Astrocyte (in vitro differentiated cells and primary cell): ENCODE measurements at regions not wholly inside any gene's neighbourhood (a gene's known extent, or its start where the extent isn't known, plus 50 kb on each side); places are given as distances from the start of the nearest gene placed in this dataset.

Experiments
- DNase-seq: peaks from one replicate; pipeline ENCODE4 v3.0.0-alpha.2; 2010; ENCODE audit warnings: low read depth
- FAIRE-seq: peaks from 2 replicates; lab custom pipeline; 2011; peaks lifted over from hg19 to GRCh38; lab: Jason Lieb, UNC
- H2AFZ ChIP-seq: 2 replicates; pipeline ENCODE4 v1.6.0; 2012; ENCODE audit warnings: low read depth, low read length, inconsistent platforms
- H3K27ac ChIP-seq: 2 replicates; pipeline ENCODE4 v1.5.1; 2011; ENCODE audit warnings: low read depth, low read length, inconsistent platforms
- H3K27me3 ChIP-seq: 2 replicates; pipeline ENCODE4 v1.6.0; 2011; ENCODE audit warnings: low read length, inconsistent platforms; ENCODE audit not compliant: insufficient read depth
- H3K36me3 ChIP-seq: 2 replicates; pipeline ENCODE4 v1.5.1; 2011; ENCODE audit warnings: low read length, inconsistent platforms; ENCODE audit not compliant: insufficient read depth
- H3K4me1 ChIP-seq: 2 replicates; pipeline ENCODE4 v1.5.1; 2011; ENCODE audit warnings: low read length, inconsistent platforms; ENCODE audit not compliant: insufficient read depth
- H3K4me2 ChIP-seq: 2 replicates; pipeline ENCODE4 v1.6.0; 2012; ENCODE audit warnings: low read length, inconsistent platforms
- H3K4me3 ChIP-seq: 2 replicates; pipeline ENCODE4 v1.5.1; 2011; ENCODE audit warnings: low read depth, mild to moderate bottlenecking, low read length, inconsistent platforms; ENCODE audit not compliant: insufficient read depth
- H3K79me2 ChIP-seq: 2 replicates; pipeline ENCODE4 v1.6.0; 2012; ENCODE audit warnings: mild to moderate bottlenecking, low read length, inconsistent platforms; ENCODE audit not compliant: insufficient read depth
- H3K9ac ChIP-seq: 2 replicates; pipeline ENCODE4 v1.6.0; 2012; ENCODE audit warnings: mild to moderate bottlenecking, low read length, inconsistent platforms
- H3K9me3 ChIP-seq: 2 replicates; pipeline ENCODE4 v1.5.1; 2012; ENCODE audit warnings: low read depth, mild to moderate bottlenecking, low read length, inconsistent platforms; ENCODE audit not compliant: insufficient read depth
- H4K20me1 ChIP-seq: 2 replicates; pipeline ENCODE4 v1.6.0; 2012; ENCODE audit warnings: low read length, inconsistent platforms; ENCODE audit not compliant: insufficient read depth
- H3K27ac Mint-ChIP-seq: one replicate; pipeline ENCODE4 v1.8.0; 2021; ENCODE audit warnings: mild to moderate bottlenecking, mixed read lengths; ENCODE audit not compliant: unreplicated experiment
- H3K27me3 Mint-ChIP-seq: one replicate; pipeline ENCODE4 v1.8.0; 2021; ENCODE audit warnings: low read depth, mixed read lengths; ENCODE audit not compliant: unreplicated experiment
- H3K36me3 Mint-ChIP-seq: one replicate; pipeline ENCODE4 v1.8.0; 2021; ENCODE audit warnings: low read depth, mixed read lengths; ENCODE audit not compliant: unreplicated experiment
- H3K4me1 Mint-ChIP-seq: one replicate; pipeline ENCODE4 v1.8.0; 2021; ENCODE audit warnings: low read depth, mixed read lengths; ENCODE audit not compliant: unreplicated experiment
- H3K4me3 Mint-ChIP-seq: one replicate; pipeline ENCODE4 v1.8.0; 2021; ENCODE audit warnings: mild to moderate bottlenecking, moderate library complexity, mixed read lengths; ENCODE audit not compliant: unreplicated experiment
- H3K9me3 Mint-ChIP-seq: one replicate; pipeline ENCODE4 v1.8.0; 2021; ENCODE audit warnings: mild to moderate bottlenecking, mixed read lengths; ENCODE audit not compliant: unreplicated experiment
- CTCF ChIP-seq: IDR thresholded peaks from 2 replicates; pipeline ENCODE4 v1.5.1; 2011; ENCODE audit warnings: low read depth, mild to moderate bottlenecking, inconsistent platforms, low read length, moderate library complexity; ENCODE audit not compliant: insufficient read depth
- EZH2 ChIP-seq: IDR thresholded peaks from 2 replicates; pipeline ENCODE4 v1.6.1; 2012; ENCODE audit warnings: mild to moderate bottlenecking, low read length, inconsistent platforms; ENCODE audit not compliant: insufficient read depth

- H2AFZ ChIP-seq = no peak overlapping the region
- DNase-seq (no peak), FAIRE-seq (no peak)
- Mint-ChIP-seq H3K27me3 (peaks cover 8% of the 10 kb centered on the region), H3K4me3 (no peak overlapping the region), H3K27ac (no peak overlapping the region), H3K36me3 (no peaks in the 10 kb centered on the region), H3K4me1 (no peaks in the 10 kb centered on the region), H3K9me3 (no peaks in the 10 kb centered on the region)
- no peak overlapping the region for H3K9ac ChIP-seq
- no peaks in the 10 kb centered on the region for H4K20me1 ChIP-seq
- H3K4me1 ChIP-seq = no peaks in the 10 kb centered on the region
- no peaks in the 10 kb centered on the region for H3K79me2 ChIP-seq
- no peak overlapping the region for H3K4me3 ChIP-seq
- TF ChIP-seq CTCF = no peak
- no peak for TF ChIP-seq EZH2
- H3K4me2 ChIP-seq = no peak overlapping the region
- no peak overlapping the region for H3K27ac ChIP-seq
- no peaks in the 10 kb centered on the region for H3K36me3 ChIP-seq
- H3K9me3 ChIP-seq = no peaks in the 10 kb centered on the region
- H3K27me3 ChIP-seq = peaks cover 5% of the 10 kb centered on the region
These were observed 133.4 kb upstream of the ACP3 start for GRCh38 chr3:132183811-132184210.

- Histone ChIP-seq H3K79me2 (no peaks in the 10 kb centered on the region), H3K27ac (no peak overlapping the region), H3K4me3 (no peak overlapping the region), H3K4me2 (no peak overlapping the region), H3K9me3 (no peaks in the 10 kb centered on the region), H3K27me3 (peaks cover 3% of the 10 kb centered on the region), H4K20me1 (no peaks in the 10 kb centered on the region), H2AFZ (no peak overlapping the region), H3K9ac (no peak overlapping the region), H3K36me3 (no peaks in the 10 kb centered on the region), H3K4me1 (no peaks in the 10 kb centered on the region)
- no peak overlapping the region for H3K27ac Mint-ChIP-seq
- H3K4me3 Mint-ChIP-seq = no peak overlapping the region
- TF ChIP-seq CTCF = no peak
- TF ChIP-seq EZH2 = no peak
- H3K4me1 Mint-ChIP-seq = no peaks in the 10 kb centered on the region
- H3K27me3 Mint-ChIP-seq = peaks cover 9% of the 10 kb centered on the region
- no peaks in the 10 kb centered on the region for H3K36me3 Mint-ChIP-seq
- H3K9me3 Mint-ChIP-seq = no peaks in the 10 kb centered on the region
- no peak for FAIRE-seq
- DNase-seq = no peak
These were observed 129.5 kb upstream of the ACP3 start for GRCh38 chr3:132187746-132188145.

- Mint-ChIP-seq H3K27me3 (peaks cover 9% of the 10 kb centered on the region), H3K4me3 (no peak overlapping the region), H3K9me3 (no peaks in the 10 kb centered on the region), H3K27ac (no peak overlapping the region), H3K36me3 (no peaks in the 10 kb centered on the region), H3K4me1 (no peaks in the 10 kb centered on the region)
- FAIRE-seq (no peak), DNase-seq (no peak)
- Histone ChIP-seq H2AFZ (no peak overlapping the region), H3K4me1 (no peaks in the 10 kb centered on the region), H3K4me3 (no peak overlapping the region), H4K20me1 (no peaks in the 10 kb centered on the region), H3K36me3 (no peaks in the 10 kb centered on the region), H3K27me3 (no peaks in the 10 kb centered on the region), H3K27ac (no peak overlapping the region), H3K4me2 (no peak overlapping the region), H3K9ac (no peak overlapping the region), H3K79me2 (no peaks in the 10 kb centered on the region), H3K9me3 (no peaks in the 10 kb centered on the region)
- TF ChIP-seq EZH2 = no peak
- no peak for TF ChIP-seq CTCF
These were observed 127.6 kb upstream of the ACP3 start for GRCh38 chr3:132189601-132190000.
